ENCODE measurements at regions not wholly inside any gene's neighbourhood (a gene's known extent, or its start where the extent isn't known, plus 50 kb on each side); places are given as distances from the start of the nearest gene placed in this dataset.

DNA sequence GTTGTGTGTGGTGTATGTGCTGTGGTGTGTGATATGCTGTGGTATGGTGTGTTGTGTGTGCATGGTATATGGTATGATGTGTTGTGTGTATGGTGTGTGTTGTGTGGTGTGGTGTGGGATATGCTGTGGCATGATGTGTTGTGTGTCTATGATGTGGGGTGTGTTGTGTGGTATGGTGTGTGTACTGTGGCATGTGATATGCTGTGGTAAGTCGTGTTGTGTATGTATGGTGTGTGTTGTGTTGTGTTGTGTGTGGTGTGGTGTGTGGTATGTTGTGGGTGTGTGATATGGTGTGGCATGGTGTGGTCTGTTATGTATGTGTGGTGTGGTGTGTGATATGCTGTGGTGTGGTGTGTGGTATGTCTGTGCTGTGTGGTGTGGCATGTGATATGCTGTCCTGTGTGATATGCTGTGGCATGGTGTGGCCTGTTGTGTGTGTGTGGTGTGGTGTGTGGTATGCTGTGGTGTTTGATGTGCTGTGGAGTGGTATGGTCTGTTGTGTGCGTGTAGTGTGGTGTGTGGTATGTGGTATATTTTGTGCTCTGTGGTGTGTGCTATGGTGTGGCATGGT, 318.0 kb downstream of the PTPRU start:
- Histone ChIP-seq H3K9me3 (replicated peaks; ENCODE audit: control insufficient read depth, insufficient read depth, low read length) (no peaks in the 10 kb centered on the region; the same call in 2 of the 3 replicates), H3K4me2 (ENCODE audit: control insufficient read depth, insufficient read depth) (no peak overlapping the region), H2AFZ (ENCODE audit: control insufficient read depth, low read depth, low read length) (no peak overlapping the region), H3K79me2 (ENCODE audit: control insufficient read depth, insufficient read depth, low read length) (no peaks in the 10 kb centered on the region), H3K27ac (ENCODE audit: control insufficient read depth, insufficient read depth) (no peak overlapping the region), H3K4me3 (no peak overlapping the region), H3K9ac (ENCODE audit: control insufficient read depth, insufficient read depth, low read length) (no peak overlapping the region), H4K20me1 (ENCODE audit: control insufficient read depth, insufficient read depth) (no peaks in the 10 kb centered on the region), H3K27me3 (replicated peaks in 1 of 2; ENCODE audit: control insufficient read depth in 2 of 2, insufficient read depth in 2 of 2, low read length in 1 of 2) (no peaks in the 10 kb centered on the region), H3K4me1 (ENCODE audit: control insufficient read depth, insufficient read depth, low read length) (no peaks in the 10 kb centered on the region), H3K36me3 (ENCODE audit: control insufficient read depth in 2 of 2, insufficient read depth in 2 of 2, low read length in 1 of 2) (no peaks in the 10 kb centered on the region)
- BruUV-seq (replicated peaks): no TSS peak
- WGBS (ENCODE audit: insufficient coverage, insufficient replicate concordance, low lambda C conversion rate, missing lambda C conversion rate): 23% methylated on average over 2 of the region's 2 CpGs
- POLR2A ChIA-PET: no interaction called here
- SMC1A ChIA-PET (ENCODE audit: uncharacterized antibody, unreplicated experiment): no interaction called here
- TF ChIP-seq ZBED1 (IDR thresholded peaks at IDR 0.05; ENCODE audit: borderline replicate concordance) (no peak), SUZ12 (IDR thresholded peaks at IDR 0.05; ENCODE audit: unreplicated experiment) (no peak)
- RAD21 ChIA-PET (ENCODE audit: unreplicated experiment): no interaction called here
- no peak for FAIRE-seq
- CTCF ChIA-PET: no interaction called here
- intact Hi-C loops (cut with micrococcal nuclease; ENCODE audit: unreplicated experiment): no loop called here
- in situ Hi-C loops (cut with MboI): no loop called here
- no peak for ATAC-seq
- DNase-seq (ENCODE audit: low read depth, low spot score): no peak

DNA sequence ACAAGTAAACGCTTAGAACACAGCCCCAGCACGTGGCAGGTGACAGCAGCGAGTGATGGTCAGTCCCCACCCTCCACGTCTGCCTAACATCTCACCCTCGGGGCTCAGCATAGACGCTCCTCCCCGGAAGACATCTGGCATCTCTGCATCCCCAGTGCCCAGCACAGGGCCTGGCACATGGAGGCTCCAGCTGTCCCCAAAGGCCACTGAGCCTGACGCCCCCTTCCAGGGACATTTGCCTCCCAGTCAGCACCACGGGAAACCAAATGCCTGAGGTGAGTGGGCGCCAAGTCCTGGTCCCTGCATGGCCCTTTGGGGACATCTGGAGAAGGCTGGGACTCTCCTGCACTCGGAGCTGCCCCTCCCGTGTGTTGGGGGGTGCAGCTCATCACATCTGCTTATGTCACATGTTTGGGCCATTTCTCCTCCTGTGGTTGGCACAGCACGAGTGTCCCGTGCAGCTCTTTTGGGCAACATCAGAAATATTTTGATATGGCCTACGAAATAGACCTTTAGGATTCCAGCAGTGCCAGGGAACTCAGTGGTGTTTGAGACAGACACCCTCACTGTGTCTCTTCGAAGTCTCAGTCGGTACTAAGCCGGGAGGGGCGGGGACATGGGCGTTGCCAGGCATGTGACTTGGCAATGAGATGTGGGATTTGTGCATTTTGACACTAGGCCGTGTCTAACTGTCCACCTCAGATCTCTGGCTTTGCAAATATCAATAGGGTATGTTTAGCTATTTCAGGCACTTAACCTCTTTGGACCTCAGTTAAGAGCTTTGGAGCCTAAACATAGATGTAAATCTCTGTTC, 315.0 kb downstream of the PTPRU start:
- RAD21 ChIA-PET (ENCODE audit: unreplicated experiment): no interaction called here
- BruUV-seq (replicated peaks): no TSS peak
- no peaks in the 10 kb centered on the region for H4K20me1 ChIP-seq (ENCODE audit: control insufficient read depth, insufficient read depth)

More for the DNA sequence above, 315.0 kb downstream of the PTPRU start:
- H2AFZ ChIP-seq (ENCODE audit: control insufficient read depth, low read depth, low read length): no peak overlapping the region
- POLR2A ChIA-PET: no interaction called here
- TF ChIP-seq SMC3 (IDR thresholded peaks at IDR 0.05; ENCODE audit: borderline replicate concordance, low read length) (no peak), ZBTB33 (IDR thresholded peaks at IDR 0.05) (no peak), ESRRA (IDR thresholded peaks at IDR 0.05; ENCODE audit: low read length) (no peak), ATF3 (IDR thresholded peaks at IDR 0.05; ENCODE audit: borderline replicate concordance, extremely low read depth, low read depth, low read length) (no peak), BRCA1 (IDR thresholded peaks at IDR 0.05; ENCODE audit: low read depth, low read length) (no peak), SUZ12 (IDR thresholded peaks at IDR 0.05; ENCODE audit: unreplicated experiment) (no peak), JUNB (IDR thresholded peaks at IDR 0.05) (no peak), JUND (IDR thresholded peaks at IDR 0.05; ENCODE audit: low read depth, low read length) (no peak), CREB1 (IDR thresholded peaks at IDR 0.05; ENCODE audit: low read depth) (no peak), POLR2A (IDR thresholded peaks at IDR 0.05; ENCODE audit: low read depth, low read length) (no peak), SMARCA5 (IDR thresholded peaks at IDR 0.05) (no peak), ZSCAN29 (IDR thresholded peaks at IDR 0.05) (no peak), FOS (IDR thresholded peaks at IDR 0.05; ENCODE audit: borderline replicate concordance, extremely low read depth, insufficient read length) (no peak), WRNIP1 (IDR thresholded peaks at IDR 0.05; ENCODE audit: borderline replicate concordance, low read depth, low read length) (no peak)
- TF ChIP-seq, protein P1, sequence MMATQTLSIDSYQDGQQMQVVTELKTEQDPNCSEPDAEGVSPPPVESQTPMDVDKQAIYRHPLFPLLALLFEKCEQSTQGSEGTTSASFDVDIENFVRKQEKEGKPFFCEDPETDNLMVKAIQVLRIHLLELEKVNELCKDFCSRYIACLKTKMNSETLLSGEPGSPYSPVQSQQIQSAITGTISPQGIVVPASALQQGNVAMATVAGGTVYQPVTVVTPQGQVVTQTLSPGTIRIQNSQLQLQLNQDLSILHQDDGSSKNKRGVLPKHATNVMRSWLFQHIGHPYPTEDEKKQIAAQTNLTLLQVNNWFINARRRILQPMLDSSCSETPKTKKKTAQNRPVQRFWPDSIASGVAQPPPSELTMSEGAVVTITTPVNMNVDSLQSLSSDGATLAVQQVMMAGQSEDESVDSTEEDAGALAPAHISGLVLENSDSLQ (IDR thresholded peaks at IDR 0.05): no peak
- SMC1A ChIA-PET (ENCODE audit: uncharacterized antibody, unreplicated experiment): no interaction called here
- H3K4me2 ChIP-seq (ENCODE audit: control insufficient read depth, insufficient read depth): no peak overlapping the region
- no peaks in the 10 kb centered on the region for H3K79me2 ChIP-seq (ENCODE audit: control insufficient read depth, insufficient read depth, low read length)
- no peak for FAIRE-seq
- no peak overlapping the region for H3K4me3 ChIP-seq
- intact Hi-C loops (cut with micrococcal nuclease; ENCODE audit: unreplicated experiment) (no loop called here), in situ Hi-C loops (cut with MboI) (no loop called here)
- no peaks in the 10 kb centered on the region for H3K36me3 ChIP-seq (ENCODE audit: control insufficient read depth in 2 of 2, insufficient read depth in 2 of 2, low read length in 1 of 2)
- WGBS (ENCODE audit: insufficient coverage, insufficient replicate concordance, low lambda C conversion rate, missing lambda C conversion rate): 38% methylated on average over 21 of the region's 21 CpGs
- ATAC-seq: no peak
- DNase-seq (ENCODE audit: low read depth, low spot score): no peak
- no peaks in the 10 kb centered on the region for H3K4me1 ChIP-seq (ENCODE audit: control insufficient read depth, insufficient read depth, low read length)
- H3K9me3 ChIP-seq (replicated peaks; ENCODE audit: control insufficient read depth, insufficient read depth, low read length): no peaks in the 10 kb centered on the region; the same call in 2 of the 3 replicates
- no peak overlapping the region for H3K9ac ChIP-seq (ENCODE audit: control insufficient read depth, insufficient read depth, low read length)
- H3K27ac ChIP-seq (ENCODE audit: control insufficient read depth, insufficient read depth): no peak overlapping the region
- H3K27me3 ChIP-seq (replicated peaks in 1 of 2; ENCODE audit: control insufficient read depth in 2 of 2, insufficient read depth in 2 of 2, low read length in 1 of 2): no peaks in the 10 kb centered on the region
- CTCF ChIA-PET: no interaction called here
